ENCODE measurements at regions not wholly inside any gene's neighbourhood (a gene's known extent, or its start where the extent isn't known, plus 50 kb on each side); places are given as distances from the start of the nearest gene placed in this dataset.

DNA sequence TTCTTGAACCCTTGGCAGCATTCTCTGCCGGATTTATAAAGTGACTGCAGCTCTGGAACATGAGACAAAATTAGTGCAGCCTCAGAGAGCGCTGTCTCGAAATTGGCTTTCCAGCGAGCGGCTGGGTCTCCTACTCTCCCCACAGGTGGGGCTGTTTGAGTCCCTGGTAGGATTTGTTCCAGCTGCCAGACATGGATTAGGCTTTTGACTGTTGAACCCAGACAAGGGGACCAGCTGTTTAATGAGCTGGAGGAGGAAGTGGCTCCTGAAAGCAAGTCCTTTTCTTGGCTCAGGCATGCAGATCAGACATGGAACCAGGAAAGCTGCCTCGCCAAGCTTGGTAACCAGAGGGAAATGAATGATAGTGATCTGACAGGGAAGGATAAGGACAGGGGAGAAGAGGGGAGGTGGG, 69.6 kb downstream of the UBIAD1 start:
- Histone ChIP-seq H3K27ac (no peak overlapping the region), H3K36me3 (no peaks in the 10 kb centered on the region), H3K4me3 (no peak overlapping the region), H3K27me3 (no peaks in the 10 kb centered on the region), H3K9me3 (no peaks in the 10 kb centered on the region), H3K4me1 (peaks cover 14 to 29% of the 10 kb centered on the region in 2 donors)
- intact Hi-C loops (cut with DNase I; ENCODE audit: low total_unique reads) = no loop called here
- TF ChIP-seq POLR2A (IDR thresholded peaks at IDR 0.05) = no peak
- TF ChIP-seq, protein P1, sequence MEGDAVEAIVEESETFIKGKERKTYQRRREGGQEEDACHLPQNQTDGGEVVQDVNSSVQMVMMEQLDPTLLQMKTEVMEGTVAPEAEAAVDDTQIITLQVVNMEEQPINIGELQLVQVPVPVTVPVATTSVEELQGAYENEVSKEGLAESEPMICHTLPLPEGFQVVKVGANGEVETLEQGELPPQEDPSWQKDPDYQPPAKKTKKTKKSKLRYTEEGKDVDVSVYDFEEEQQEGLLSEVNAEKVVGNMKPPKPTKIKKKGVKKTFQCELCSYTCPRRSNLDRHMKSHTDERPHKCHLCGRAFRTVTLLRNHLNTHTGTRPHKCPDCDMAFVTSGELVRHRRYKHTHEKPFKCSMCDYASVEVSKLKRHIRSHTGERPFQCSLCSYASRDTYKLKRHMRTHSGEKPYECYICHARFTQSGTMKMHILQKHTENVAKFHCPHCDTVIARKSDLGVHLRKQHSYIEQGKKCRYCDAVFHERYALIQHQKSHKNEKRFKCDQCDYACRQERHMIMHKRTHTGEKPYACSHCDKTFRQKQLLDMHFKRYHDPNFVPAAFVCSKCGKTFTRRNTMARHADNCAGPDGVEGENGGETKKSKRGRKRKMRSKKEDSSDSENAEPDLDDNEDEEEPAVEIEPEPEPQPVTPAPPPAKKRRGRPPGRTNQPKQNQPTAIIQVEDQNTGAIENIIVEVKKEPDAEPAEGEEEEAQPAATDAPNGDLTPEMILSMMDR (IDR thresholded peaks at IDR 0.05 in 4 of 5, conservative IDR thresholded peaks at IDR 0.05 in 1 of 5) = no peak
- ATAC-seq = no peak
- in situ Hi-C loops (cut with MboI; ENCODE audit: low sequenced_read_pairs in 4 of 4) = loop anchor here in 1 of 4 donors (25.0 kb wide), 1 partner anchor 295 kb away; no protein-coding TSS in a partner anchor
- DNase-seq = no peak

DNA sequence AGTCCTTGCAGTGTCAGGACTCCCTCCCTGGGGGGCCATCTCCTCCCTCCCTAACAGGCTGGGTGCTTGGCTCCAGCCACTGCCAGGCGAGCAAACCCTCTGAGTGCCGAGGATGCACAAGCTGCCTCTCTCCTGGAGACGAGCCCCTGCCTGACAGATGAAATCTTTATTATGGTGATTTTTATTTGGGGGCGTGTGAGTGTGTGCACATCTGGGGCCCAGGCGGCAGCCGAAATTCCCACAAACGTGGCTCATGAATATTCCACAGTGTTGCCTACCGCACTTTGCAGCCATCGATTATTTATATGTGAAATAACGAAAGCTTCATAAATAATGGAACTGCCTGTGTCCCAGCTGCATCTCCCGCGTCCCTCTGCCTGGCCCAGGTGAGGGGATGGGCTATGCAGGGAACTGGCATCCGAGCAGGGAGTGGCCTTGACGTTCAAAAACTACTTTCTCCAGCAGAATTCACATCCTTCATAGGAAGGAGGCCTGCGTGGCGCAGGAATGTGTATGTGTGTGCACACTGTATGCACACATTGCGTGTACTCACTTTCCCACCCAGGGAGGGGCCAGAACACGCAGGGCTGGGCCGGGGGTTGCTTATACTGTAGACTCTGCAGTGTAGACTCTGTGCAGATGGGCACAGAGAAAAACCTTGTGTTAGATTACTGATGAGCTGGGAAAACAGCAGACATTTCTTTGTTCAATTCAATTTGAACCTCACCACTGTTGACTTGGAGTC, 73.1 kb downstream of the UBIAD1 start:
- TF ChIP-seq, protein P1 (IDR thresholded peaks at IDR 0.05 in 4 of 5, conservative IDR thresholded peaks at IDR 0.05 in 1 of 5) = no peak
- TF ChIP-seq POLR2A (IDR thresholded peaks at IDR 0.05) = no peak
- Histone ChIP-seq H3K27me3 (peaks cover 0 to 7% (median 0%) of the 10 kb centered on the region in 3 donors), H3K4me1 (peaks cover 3 to 4% of the 10 kb centered on the region in 2 donors), H3K36me3 (no peaks in the 10 kb centered on the region), H3K9me3 (peaks cover 0 to 6% (median 0%) of the 10 kb centered on the region in 3 donors), H3K4me3 (no peak overlapping the region), H3K27ac (no peak overlapping the region)
- in situ Hi-C loops (cut with MboI; ENCODE audit: low sequenced_read_pairs in 4 of 4) = loop anchor here in 1 of 4 donors (25.0 kb wide), 1 partner anchor 291 kb away; no protein-coding TSS in a partner anchor
- DNase-seq (no peak), ATAC-seq (no peak)
- intact Hi-C loops (cut with DNase I; ENCODE audit: low total_unique reads) = no loop called here

DNA sequence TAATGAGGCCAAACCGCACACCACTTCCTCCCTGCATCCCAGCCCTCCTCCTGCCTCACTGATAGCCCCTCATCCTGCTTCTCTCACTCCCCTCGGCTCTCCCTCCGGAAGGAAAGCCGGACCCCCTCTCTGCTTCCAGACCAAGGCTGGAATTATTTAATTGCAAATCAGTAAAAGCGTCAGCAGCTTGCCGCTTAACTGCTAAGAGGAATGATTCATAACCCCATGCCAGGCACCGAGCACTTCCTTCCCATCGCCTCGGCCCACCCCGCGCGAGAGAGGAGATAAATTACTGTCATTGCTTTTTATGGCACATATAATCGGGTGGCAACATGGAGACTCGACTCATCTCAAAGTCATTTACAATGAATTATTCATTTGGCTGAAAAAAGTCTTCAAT, 77.3 kb downstream of the UBIAD1 start:
- DNase-seq (no peak), ATAC-seq (no peak)
- Histone ChIP-seq H3K27me3 (peaks cover 1 to 11% (median 2%) of the 10 kb centered on the region in 3 donors), H3K4me3 (no peak overlapping the region), H3K4me1 (no peaks in the 10 kb centered on the region), H3K36me3 (no peaks in the 10 kb centered on the region), H3K27ac (no peak overlapping the region), H3K9me3 (peaks cover 0 to 6% (median 0%) of the 10 kb centered on the region in 3 donors)
- intact Hi-C loops (cut with DNase I; ENCODE audit: low total_unique reads) = no loop called here
- in situ Hi-C loops (cut with MboI; ENCODE audit: low sequenced_read_pairs in 4 of 4) = no loop called here
- TF ChIP-seq, protein P1 (IDR thresholded peaks at IDR 0.05 in 4 of 5, conservative IDR thresholded peaks at IDR 0.05 in 1 of 5) = no peak
- TF ChIP-seq POLR2A (IDR thresholded peaks at IDR 0.05) = no peak

DNA sequence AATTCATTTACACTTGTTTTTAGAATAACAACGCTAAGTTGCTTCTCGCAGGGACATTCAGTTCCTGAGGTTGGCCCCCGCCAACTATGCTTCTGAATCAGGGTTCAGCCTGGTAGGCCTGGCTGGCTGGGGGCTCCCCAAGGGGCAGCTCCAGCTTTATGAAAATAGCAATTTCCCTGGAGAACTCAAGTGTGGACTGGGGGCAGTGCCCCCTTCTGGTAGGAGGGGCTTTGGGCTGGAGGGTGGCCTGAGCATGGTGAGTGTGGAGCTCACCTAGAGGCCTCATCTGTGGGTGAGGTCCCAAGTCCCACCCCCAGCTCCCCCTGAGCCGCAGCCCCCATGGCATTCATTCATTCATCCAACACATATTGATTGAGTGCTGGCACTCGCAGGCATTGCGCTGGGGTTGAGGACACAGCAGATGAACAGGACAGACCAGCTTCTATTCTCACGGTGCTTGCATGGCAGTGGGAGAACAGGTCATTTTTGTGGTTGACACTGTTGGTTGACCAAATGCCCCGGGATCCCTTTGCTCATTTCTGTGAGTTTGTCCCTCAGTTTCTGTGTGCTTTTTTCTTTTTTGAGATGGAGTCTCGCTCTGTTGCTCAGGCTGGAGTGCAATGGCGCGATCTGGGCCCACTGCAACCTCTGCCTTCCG, 79.2 kb downstream of the UBIAD1 start:
- H3K4me3 ChIP-seq = no peak overlapping the region
- no peaks in the 10 kb centered on the region for H3K4me1 ChIP-seq
- intact Hi-C loops (cut with DNase I; ENCODE audit: low total_unique reads) (no loop called here), in situ Hi-C loops (cut with MboI; ENCODE audit: low sequenced_read_pairs in 4 of 4) (no loop called here)
- DNase-seq (no peak), ATAC-seq (no peak)
- H3K36me3 ChIP-seq = no peaks in the 10 kb centered on the region
- H3K9me3 ChIP-seq = peaks cover 0 to 6% (median 0%) of the 10 kb centered on the region in 3 donors
- peaks cover 17 to 25% (median 18%) of the 10 kb centered on the region in 3 donors for H3K27me3 ChIP-seq
- TF ChIP-seq POLR2A (IDR thresholded peaks at IDR 0.05) = no peak
- TF ChIP-seq, protein P1 (IDR thresholded peaks at IDR 0.05 in 4 of 5, conservative IDR thresholded peaks at IDR 0.05 in 1 of 5) = no peak
- no peak overlapping the region for H3K27ac ChIP-seq
